D721Med (cell line): ENCODE measurements at regions not wholly inside any gene's neighbourhood (a gene's known extent, or its start where the extent isn't known, plus 50 kb on each side); places are given as distances from the start of the nearest gene placed in this dataset.

Experiments used
- DNase-seq: peaks from one replicate; pipeline ENCODE4 v3.0.0; 2011; ENCODE audit warnings: low spot score; ENCODE audit not compliant: insufficient read length
- FAIRE-seq: peaks from 2 replicates; lab custom pipeline; 2011; peaks lifted over from hg19 to GRCh38; lab: Jason Lieb, UNC
- TF ChIP-seq, protein P1 (sequence below): IDR thresholded peaks from 2 replicates; pipeline ENCODE4 v1.5.1; 2012; ENCODE audit warnings: mild to moderate bottlenecking, control low read depth; ENCODE audit not compliant: insufficient read depth; ENCODE audit errors: missing control alignments

DNA sequence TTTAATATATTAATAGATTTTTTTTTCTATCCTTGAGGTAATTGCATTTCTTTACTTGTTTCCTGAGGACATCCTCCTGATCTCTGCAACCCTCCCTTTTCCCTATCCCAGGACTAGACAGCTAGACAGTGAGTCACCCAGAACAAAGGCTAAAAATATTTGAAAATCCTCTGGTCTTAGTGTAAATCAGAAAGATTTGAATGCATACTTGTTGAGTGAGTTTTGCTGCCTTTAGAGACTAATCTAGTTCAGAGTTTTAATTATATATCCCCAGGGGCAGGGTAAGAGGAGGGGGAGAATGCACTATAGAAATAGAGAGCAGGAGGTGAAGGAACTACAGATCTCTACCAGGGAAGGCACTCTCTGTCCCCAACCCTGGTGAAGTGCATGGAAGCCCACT, 202.3 kb upstream of the TCF4 start:
- FAIRE-seq: peak; percentile 55
- TF ChIP-seq, protein P1, sequence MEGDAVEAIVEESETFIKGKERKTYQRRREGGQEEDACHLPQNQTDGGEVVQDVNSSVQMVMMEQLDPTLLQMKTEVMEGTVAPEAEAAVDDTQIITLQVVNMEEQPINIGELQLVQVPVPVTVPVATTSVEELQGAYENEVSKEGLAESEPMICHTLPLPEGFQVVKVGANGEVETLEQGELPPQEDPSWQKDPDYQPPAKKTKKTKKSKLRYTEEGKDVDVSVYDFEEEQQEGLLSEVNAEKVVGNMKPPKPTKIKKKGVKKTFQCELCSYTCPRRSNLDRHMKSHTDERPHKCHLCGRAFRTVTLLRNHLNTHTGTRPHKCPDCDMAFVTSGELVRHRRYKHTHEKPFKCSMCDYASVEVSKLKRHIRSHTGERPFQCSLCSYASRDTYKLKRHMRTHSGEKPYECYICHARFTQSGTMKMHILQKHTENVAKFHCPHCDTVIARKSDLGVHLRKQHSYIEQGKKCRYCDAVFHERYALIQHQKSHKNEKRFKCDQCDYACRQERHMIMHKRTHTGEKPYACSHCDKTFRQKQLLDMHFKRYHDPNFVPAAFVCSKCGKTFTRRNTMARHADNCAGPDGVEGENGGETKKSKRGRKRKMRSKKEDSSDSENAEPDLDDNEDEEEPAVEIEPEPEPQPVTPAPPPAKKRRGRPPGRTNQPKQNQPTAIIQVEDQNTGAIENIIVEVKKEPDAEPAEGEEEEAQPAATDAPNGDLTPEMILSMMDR: no peak
- DNase-seq: no peak

DNA sequence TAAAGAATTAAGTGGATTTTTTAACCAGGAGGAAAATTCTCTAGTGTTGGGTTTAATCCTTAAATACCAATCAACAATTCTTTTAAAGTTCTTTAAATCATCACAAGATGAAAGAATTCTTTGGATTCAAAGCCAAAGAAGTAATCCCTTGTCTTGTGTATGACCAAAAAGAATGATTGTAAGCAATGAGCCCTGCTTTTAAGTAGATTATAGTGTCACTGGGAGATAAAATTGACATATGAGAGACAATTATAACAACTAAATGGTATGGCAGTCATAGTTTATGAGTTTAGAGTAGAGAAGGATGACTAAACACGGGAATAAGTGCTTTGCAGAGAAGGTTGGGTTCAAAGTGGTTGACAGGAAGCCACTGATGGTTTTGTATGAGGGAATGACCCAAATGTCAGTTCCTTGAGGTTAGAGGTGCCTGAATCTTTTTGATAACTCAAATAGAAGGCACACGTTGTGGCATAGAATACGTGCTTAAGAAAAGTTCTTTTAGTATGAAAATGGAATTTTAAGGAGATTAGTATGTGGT, 199.6 kb upstream of the TCF4 start:
- no peak for DNase-seq
- no peak for FAIRE-seq
- TF ChIP-seq, protein P1: no peak

DNA sequence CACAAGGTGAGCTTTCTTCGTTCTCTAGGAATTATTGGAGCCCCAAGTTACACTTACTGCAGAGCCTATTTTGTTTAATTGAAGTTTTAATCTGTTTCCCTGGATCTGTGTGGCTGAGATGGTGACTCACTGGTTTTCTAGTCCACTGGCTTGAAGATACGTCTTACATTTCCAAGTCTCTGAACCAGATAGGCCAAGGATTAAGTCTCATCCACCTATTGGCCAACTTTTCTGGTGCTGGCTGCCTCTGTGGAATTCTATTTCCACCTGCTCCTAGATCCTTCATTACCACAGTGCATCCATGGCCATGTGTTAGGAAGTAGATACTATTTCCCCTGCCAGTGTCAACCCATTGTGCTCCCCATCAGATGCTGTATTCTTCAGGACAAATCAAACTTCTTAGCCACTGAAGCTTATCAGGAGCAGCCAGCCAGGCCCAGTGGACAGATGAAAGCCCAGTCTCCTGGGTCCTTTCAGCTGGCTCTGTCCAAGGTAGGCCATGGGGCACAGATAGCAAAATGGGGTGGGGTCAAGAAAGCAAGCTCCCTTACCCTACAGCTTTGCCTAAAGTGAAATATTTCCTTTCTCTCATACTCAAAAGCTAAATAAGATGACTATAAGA, 198.8 kb upstream of the TCF4 start:
- TF ChIP-seq, protein P1: no peak
- FAIRE-seq (no peak), DNase-seq (no peak)

GRCh38 chr18:55783921-55784320, 195.9 kb upstream of the TCF4 start:
- TF ChIP-seq, protein P1: no peak
- FAIRE-seq (no peak), DNase-seq (no peak)

DNA sequence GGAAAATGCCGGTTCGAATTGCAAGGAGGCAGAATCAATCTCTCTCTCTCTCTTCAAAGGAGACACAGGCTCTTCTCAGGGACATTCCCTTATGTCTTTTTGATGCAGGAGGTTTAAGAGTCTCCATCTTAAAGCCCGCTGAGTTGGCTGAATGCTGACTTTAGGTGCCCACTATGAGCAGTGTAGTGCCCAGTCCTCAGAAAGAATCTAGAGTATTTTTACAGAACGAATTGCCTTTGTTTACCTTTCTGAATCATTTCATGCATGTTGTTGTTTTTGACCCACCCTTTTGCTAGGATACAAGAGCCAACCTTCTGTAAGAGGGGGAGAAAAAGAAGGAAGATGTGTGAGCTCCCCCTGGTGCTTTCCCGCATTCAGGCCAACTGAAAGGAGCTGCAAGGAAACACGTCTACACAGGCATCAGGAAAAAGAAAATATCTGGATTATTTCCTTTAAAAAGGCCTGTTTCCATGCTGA, 193.5 kb upstream of the TCF4 start:
- TF ChIP-seq, protein P1: peak; percentile 47
- FAIRE-seq (peak; percentile 100), DNase-seq (no peak)

DNA sequence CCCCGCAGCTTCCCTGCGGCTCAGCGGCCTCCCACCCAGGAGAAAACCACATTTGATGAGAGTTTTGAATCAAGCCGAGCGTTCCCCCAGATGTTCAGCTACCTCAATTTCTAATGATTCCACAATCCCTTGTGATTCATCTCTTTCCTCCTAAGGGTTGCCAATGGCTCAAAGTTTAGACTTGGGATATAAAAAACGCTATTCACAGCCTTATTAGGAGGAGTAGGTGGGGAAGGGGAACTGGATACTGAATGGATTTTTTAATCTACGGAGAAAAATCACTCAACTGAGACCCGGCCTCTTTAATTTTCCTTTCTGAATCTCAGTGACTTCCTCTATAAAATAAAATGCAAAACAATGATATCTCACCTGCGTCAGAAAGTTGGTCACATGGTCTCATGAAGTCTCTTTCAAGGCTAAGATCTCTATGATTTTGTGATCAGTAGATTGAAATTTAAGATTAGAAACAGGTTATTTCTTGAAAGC, 192.6 kb upstream of the TCF4 start:
- TF ChIP-seq, protein P1: no peak
- DNase-seq: no peak
- no peak for FAIRE-seq

- TF ChIP-seq, protein P1: peak; percentile 15
- FAIRE-seq: no peak
- no peak for DNase-seq
Observed at GRCh38 chr18:55779691-55780585, 191.9 kb upstream of the TCF4 start.
